GM23338 (cell line): ENCODE measurements at regions not wholly inside any gene's neighbourhood (a gene's known extent, or its start where the extent isn't known, plus 50 kb on each side); places are given as distances from the start of the nearest gene placed in this dataset.

Experiments
- CTCF ChIP-seq, 2 experiments: fragments of 200-600 bp in 1 of 2; sonication (generic) in 1 of 2; conservative IDR thresholded peaks; 2 replicates each; pipeline versions ENCODE4 v1.5.1 to v1.6.1; 2016 to 2017; ENCODE audit warnings: antibody characterized with exemption in 2 of 2, low read depth in 2 of 2, mild to moderate bottlenecking in 2 of 2, moderate library complexity in 1 of 2
- ETS1 ChIP-seq: IDR thresholded peaks from 2 replicates; pipeline ENCODE4 v1.6.1; 2016; ENCODE audit warnings: antibody characterized with exemption
- EZH2 ChIP-seq: fragments of 200-600 bp; sonication (generic); IDR thresholded peaks from one replicate; pipeline ENCODE4 v1.8.0; 2017; ENCODE audit warnings: antibody characterized with exemption, mild to moderate bottlenecking, low read depth; ENCODE audit not compliant: unreplicated experiment
- EZH2phosphoT487 ChIP-seq: fragments of 200-600 bp; sonication (generic); IDR thresholded peaks from one replicate; pipeline ENCODE4 v1.8.1; 2018; ENCODE audit warnings: antibody characterized with exemption; ENCODE audit not compliant: unreplicated experiment
- POLR2AphosphoS5 ChIP-seq: IDR thresholded peaks from 2 replicates; pipeline ENCODE4 v1.6.1; 2016; ENCODE audit warnings: antibody characterized with exemption, low read depth
- REST ChIP-seq: IDR thresholded peaks from one replicate; pipeline ENCODE4 v1.6.1; 2018; ENCODE audit warnings: antibody characterized with exemption; ENCODE audit not compliant: unreplicated experiment
- STAT1 ChIP-seq: IDR thresholded peaks from one replicate; pipeline ENCODE4 v1.6.1; 2016; ENCODE audit warnings: antibody characterized with exemption; ENCODE audit not compliant: unreplicated experiment
- ZNF462 ChIP-seq: fragments of 250-450 bp; sonication (Bioruptor Pico); IDR thresholded peaks from 2 replicates; pipeline ENCODE4 v1.5.0; 2020; ENCODE audit warnings: mild to moderate bottlenecking, moderate library complexity

- TF ChIP-seq CTCF (conservative IDR thresholded peaks at IDR 0.05; ENCODE audit: low read depth in 2 of 2) = no peak
- TF ChIP-seq POLR2AphosphoS5 = no peak
- no peak for TF ChIP-seq EZH2phosphoT487
- TF ChIP-seq REST = no peak
- TF ChIP-seq ETS1 = no peak
- no peak for TF ChIP-seq ZNF462 (CRISPR knock-in tag)
- TF ChIP-seq EZH2 = no peak
- no peak for TF ChIP-seq STAT1
Measured at GRCh38 chr7:50185951-50186682, 93.1 kb upstream of the ZPBP start.
